ENCODE measurements at regions not wholly inside any gene's neighbourhood (a gene's known extent, or its start where the extent isn't known, plus 50 kb on each side); places are given as distances from the start of the nearest gene placed in this dataset.
A peak's percentile ranks its signal among the peaks of the same experiment; 100 is the strongest.

GRCh38 chr21:24844671-24845070 lies 762.6 kb downstream of the MRPL39 start:
- no peak for DNase-seq (ENCODE audit: low read depth)
- in situ Hi-C loops (cut with HindIII; ENCODE audit: low pct_unique_long_range_greater_than_20kb, low sequenced_read_pairs), result no loop called here

DNA sequence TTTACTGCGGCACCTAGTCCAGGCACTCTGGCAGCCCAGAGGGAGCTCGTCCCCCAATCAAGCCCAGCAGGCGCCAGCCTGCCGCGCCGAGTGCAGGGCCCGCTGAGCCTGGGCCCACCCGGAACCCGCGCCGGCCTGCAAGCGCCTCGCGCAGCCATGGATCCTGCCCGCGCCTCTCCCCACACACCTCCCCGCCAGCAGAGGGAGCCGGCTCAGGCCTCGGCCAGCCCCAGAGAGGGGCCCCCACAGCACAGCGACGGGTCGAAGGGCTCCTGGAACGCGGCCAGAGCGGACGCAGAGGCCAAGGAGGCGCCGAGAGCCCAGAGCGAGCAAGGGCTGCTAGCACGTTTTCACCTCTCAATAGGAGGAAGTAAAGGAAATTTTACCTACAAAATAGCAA lies 767.0 kb downstream of the MRPL39 start:
- in situ Hi-C loops (cut with HindIII; ENCODE audit: low pct_unique_long_range_greater_than_20kb, low sequenced_read_pairs), result no loop called here
- no peak for DNase-seq (ENCODE audit: low read depth)

- no peak for DNase-seq (ENCODE audit: low read depth)
- in situ Hi-C loops (cut with HindIII; ENCODE audit: low pct_unique_long_range_greater_than_20kb, low sequenced_read_pairs), result no loop called here
These were observed 774.3 kb downstream of the MRPL39 start for GRCh38 chr21:24832961-24833360.

DNA sequence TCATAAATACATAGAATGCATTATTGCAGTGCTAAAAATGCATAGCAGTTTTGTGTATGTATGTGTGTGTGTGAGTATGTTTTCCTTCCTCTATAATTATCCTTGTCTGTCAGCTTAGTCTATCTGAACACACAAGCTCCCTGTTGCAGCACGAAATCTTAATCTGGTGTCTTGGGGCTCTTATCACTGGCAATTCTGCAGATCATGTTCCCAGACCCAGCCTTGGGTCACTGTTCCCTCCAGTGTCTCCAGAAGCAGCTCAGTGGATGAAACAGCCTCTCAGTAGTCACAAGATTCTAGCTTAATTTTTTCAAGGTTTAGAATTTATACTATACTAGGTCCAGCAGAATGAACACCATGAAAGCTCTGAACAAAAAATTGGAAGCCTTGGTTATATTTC lies 777.9 kb downstream of the MRPL39 start:
- DNase-seq (ENCODE audit: low read depth), result no peak
- in situ Hi-C loops (cut with HindIII; ENCODE audit: low pct_unique_long_range_greater_than_20kb, low sequenced_read_pairs), result no loop called here

DNA sequence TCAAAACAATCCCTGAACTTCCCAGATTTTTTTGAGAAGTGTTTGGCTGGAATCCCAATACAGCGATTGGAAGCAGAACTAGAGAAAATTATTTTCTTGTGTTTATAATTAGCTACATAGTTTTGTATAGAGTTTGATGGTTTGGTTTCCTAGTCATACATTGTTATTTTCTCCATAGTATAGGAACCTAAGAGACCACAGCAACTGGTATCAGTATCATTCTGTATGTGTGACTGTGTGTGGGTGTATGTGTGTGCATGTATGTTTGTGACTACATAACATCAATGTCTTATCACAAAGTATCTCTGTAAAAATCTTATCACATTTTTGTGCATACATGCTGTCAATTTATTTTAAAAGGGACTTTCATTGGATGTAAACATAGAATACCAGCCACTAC lies 780.5 kb downstream of the MRPL39 start:
- DNase-seq (ENCODE audit: low read depth), result no peak
- in situ Hi-C loops (cut with HindIII; ENCODE audit: low pct_unique_long_range_greater_than_20kb, low sequenced_read_pairs), result no loop called here

- no peak for DNase-seq (ENCODE audit: low read depth)
- in situ Hi-C loops (cut with HindIII; ENCODE audit: low pct_unique_long_range_greater_than_20kb, low sequenced_read_pairs), result no loop called here
These were observed 781.9 kb downstream of the MRPL39 start for GRCh38 chr21:24825348-24825747.

DNA sequence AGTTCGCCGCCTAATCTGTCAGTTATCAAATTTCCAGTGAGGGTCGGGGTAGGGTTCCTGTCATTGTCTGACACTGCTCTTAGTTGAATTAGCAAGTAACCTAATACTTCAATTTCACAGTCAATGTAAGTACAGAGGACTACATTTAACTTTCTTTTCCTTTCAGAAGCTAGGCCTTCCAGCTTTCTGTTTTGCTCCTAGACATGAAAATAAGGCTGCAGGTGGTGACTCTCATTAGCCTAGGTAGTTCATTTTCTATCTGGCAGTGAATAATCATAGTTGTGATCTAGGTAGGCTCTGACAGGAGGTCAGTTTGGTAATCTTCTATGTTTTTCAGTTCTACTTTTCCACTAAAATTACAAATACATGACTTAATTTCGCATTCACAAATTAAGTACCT lies 783.1 kb downstream of the MRPL39 start:
- no peak for DNase-seq (ENCODE audit: low read depth)
- in situ Hi-C loops (cut with HindIII; ENCODE audit: low pct_unique_long_range_greater_than_20kb, low sequenced_read_pairs), result no loop called here

GRCh38 chr21:24823247-24823646 lies 784.0 kb downstream of the MRPL39 start:
- in situ Hi-C loops (cut with HindIII; ENCODE audit: low pct_unique_long_range_greater_than_20kb, low sequenced_read_pairs), result no loop called here
- DNase-seq (ENCODE audit: low read depth), result no peak

- no peak for DNase-seq (ENCODE audit: low read depth)
- in situ Hi-C loops (cut with HindIII; ENCODE audit: low pct_unique_long_range_greater_than_20kb, low sequenced_read_pairs), result no loop called here
These were observed 822.2 kb downstream of the MRPL39 start for GRCh38 chr21:24785033-24785432.

GRCh38 chr21:24781146-24781545 lies 826.1 kb downstream of the MRPL39 start:
- in situ Hi-C loops (cut with HindIII; ENCODE audit: low pct_unique_long_range_greater_than_20kb, low sequenced_read_pairs), result no loop called here
- no peak for DNase-seq (ENCODE audit: low read depth)

- in situ Hi-C loops (cut with HindIII; ENCODE audit: low pct_unique_long_range_greater_than_20kb, low sequenced_read_pairs), result no loop called here
- DNase-seq (ENCODE audit: low read depth), result no peak
These were observed 847.8 kb downstream of the MRPL39 start for GRCh38 chr21:24759348-24760075.

- no peak for DNase-seq (ENCODE audit: low read depth)
- in situ Hi-C loops (cut with HindIII; ENCODE audit: low pct_unique_long_range_greater_than_20kb, low sequenced_read_pairs), result no loop called here
These were observed 869.2 kb downstream of the MRPL39 start for GRCh38 chr21:24738063-24738462.

- in situ Hi-C loops (cut with HindIII; ENCODE audit: low pct_unique_long_range_greater_than_20kb, low sequenced_read_pairs), result no loop called here
- DNase-seq (ENCODE audit: low read depth), result no peak
These were observed 869.9 kb downstream of the MRPL39 start for GRCh38 chr21:24737296-24737850.

GRCh38 chr21:24730661-24731060 lies 876.6 kb downstream of the MRPL39 start:
- in situ Hi-C loops (cut with HindIII; ENCODE audit: low pct_unique_long_range_greater_than_20kb, low sequenced_read_pairs), result no loop called here

GRCh38 chr21:24729568-24729967 lies 877.7 kb downstream of the MRPL39 start:
- no peak for DNase-seq (ENCODE audit: low read depth)
- in situ Hi-C loops (cut with HindIII; ENCODE audit: low pct_unique_long_range_greater_than_20kb, low sequenced_read_pairs), result no loop called here

More at GRCh38 chr21:24730661-24731060, 876.6 kb downstream of the MRPL39 start:
- no peak for DNase-seq (ENCODE audit: low read depth)

DNA sequence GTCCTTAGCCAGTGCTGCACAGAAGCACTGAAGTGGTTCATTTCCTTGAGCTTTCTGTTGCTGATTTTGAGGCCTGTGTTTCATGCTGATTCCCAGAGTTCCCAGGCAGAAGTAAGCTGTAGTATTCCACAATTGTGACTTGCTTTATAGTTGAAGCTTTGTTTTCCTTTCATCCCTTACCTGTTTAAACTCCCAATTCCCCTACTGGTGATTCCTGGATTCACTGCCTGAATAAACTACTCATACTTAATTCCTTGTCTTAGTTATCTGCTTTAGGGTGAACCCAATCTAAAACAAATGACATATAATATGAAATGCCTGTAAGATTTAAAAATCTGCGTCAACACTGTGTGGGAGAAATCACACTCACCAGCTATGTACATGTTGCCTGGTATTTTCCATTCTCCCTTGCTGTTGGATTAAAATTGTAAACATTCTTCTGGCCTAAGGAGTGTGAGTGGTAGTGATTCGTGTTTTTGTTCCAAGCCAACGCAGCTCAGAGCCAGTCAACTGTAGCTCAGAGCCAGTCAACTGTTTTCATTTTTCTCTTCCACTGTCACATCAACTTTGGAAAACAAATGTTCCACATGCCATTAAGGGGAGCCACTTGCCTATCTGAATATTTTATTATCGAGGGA lies 879.4 kb downstream of the MRPL39 start:
- in situ Hi-C loops (cut with HindIII; ENCODE audit: low pct_unique_long_range_greater_than_20kb, low sequenced_read_pairs), result no loop called here
- DNase-seq (ENCODE audit: low read depth), result peak; percentile 80

DNA sequence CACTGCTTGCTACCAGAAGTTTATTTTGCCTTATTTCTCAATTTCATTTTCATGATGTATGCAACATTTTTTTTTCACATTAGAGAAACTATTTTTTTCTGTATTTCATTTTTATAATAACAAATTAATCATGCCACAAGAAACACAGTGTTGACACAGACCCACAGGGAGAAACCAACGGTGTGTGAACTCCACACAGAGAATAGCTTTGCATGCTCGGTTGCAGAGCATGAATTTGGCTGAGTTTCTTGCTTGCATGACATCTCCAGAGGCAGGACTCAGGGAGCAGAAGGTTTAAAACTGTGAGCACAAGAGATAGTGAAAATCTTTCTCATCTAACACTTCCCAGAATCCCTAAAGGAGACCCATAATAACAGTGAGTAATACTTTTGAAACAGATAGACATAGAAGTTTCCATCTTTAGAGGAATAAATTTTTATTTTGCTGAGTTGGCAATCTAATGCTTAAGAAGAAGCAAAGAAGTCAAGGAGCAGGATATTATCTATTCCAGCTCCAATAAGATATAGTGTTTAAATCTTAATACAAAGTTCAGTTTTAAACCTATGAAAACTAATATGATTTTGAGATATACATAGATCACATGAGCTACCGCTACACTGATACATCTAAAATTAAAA lies 890.9 kb downstream of the MRPL39 start:
- in situ Hi-C loops (cut with HindIII; ENCODE audit: low pct_unique_long_range_greater_than_20kb, low sequenced_read_pairs), result no loop called here
- DNase-seq (ENCODE audit: low read depth), result peak; percentile 67

- no peak for DNase-seq (ENCODE audit: low read depth)
- in situ Hi-C loops (cut with HindIII; ENCODE audit: low pct_unique_long_range_greater_than_20kb, low sequenced_read_pairs), result no loop called here
These were observed 892.6 kb downstream of the MRPL39 start for GRCh38 chr21:24714646-24715200.

- no peak for DNase-seq (ENCODE audit: low read depth)
- in situ Hi-C loops (cut with HindIII; ENCODE audit: low pct_unique_long_range_greater_than_20kb, low sequenced_read_pairs), result no loop called here
These were observed 902.1 kb downstream of the MRPL39 start for GRCh38 chr21:24705201-24705600.
